ENCODE measurements at regions not wholly inside any gene's neighbourhood (a gene's known extent, or its start where the extent isn't known, plus 50 kb on each side); places are given as distances from the start of the nearest gene placed in this dataset.
A peak's percentile ranks its signal among the peaks of the same experiment; 100 is the strongest.

GRCh38 chr17:77370586-77370985 lies 229.8 kb downstream of the SEC14L1 start:
- Histone ChIP-seq H3K4me1 (ENCODE audit: low read depth, poor library complexity, severe bottlenecking) (peaks cover 86% of the 10 kb centered on the region), H4K20me1 (ENCODE audit: insufficient read depth) (no peaks in the 10 kb centered on the region; the same call in 1 of the 2 replicates), H3K4me2 (peak overlapping the region; percentile 91), H3K27ac (peak overlapping the region; percentile 90), H3K4me3 (IDR thresholded peaks at IDR 0.05; ENCODE audit: insufficient read depth, low read depth, low read length) (no peak overlapping the region), H3K27me3 (ENCODE audit: insufficient read depth, low read depth) (no peaks in the 10 kb centered on the region), H3K79me2 (ENCODE audit: insufficient read depth, low read depth) (peaks cover 88% of the 10 kb centered on the region), H3K9ac (peak overlapping the region; percentile 94; the same call in 1 of the 2 replicates), H2AFZ (ENCODE audit: low read depth) (no peak overlapping the region), H3K36me3 (ENCODE audit: insufficient read depth) (no peaks in the 10 kb centered on the region)
- TF ChIP-seq, protein P1, sequence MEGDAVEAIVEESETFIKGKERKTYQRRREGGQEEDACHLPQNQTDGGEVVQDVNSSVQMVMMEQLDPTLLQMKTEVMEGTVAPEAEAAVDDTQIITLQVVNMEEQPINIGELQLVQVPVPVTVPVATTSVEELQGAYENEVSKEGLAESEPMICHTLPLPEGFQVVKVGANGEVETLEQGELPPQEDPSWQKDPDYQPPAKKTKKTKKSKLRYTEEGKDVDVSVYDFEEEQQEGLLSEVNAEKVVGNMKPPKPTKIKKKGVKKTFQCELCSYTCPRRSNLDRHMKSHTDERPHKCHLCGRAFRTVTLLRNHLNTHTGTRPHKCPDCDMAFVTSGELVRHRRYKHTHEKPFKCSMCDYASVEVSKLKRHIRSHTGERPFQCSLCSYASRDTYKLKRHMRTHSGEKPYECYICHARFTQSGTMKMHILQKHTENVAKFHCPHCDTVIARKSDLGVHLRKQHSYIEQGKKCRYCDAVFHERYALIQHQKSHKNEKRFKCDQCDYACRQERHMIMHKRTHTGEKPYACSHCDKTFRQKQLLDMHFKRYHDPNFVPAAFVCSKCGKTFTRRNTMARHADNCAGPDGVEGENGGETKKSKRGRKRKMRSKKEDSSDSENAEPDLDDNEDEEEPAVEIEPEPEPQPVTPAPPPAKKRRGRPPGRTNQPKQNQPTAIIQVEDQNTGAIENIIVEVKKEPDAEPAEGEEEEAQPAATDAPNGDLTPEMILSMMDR (conservative IDR thresholded peaks at IDR 0.05; ENCODE audit: low read depth, low read length), result no peak

DNA sequence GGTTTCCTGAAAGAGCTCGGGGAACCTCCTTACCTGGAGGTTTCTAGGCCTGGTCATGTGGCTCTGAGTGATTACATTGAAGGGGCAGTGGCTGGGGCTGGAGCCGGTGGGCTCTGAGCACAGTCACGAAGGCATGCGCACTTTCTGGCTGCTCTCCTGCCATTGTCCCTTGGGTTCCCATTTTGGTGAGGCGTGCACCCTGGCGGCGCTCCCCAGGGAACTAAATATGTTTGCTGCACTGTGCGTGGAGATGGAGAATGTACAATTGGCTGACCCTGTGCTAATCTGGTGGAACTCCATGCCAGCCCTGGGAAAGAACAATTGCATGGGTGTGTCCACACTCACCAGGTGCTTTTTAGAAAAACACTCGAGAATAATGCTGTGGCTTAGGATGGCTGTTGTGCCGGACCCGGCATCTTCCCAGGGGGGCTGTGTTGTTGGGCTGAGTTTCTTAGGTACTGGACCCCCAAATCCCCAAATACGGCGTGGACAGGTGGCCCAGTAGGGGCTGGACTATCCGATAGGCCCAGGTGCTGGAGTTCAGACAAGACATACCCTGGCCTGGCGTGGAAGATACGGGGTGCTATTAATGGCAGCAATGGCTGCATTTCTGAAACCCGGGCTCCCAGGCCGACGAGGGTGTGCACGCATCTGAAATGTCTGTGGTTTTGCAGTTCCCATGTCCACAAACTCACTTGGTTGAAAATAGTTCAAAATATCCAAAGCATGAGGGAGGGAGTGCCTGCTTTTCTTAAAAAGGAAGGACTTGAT lies 230.5 kb downstream of the SEC14L1 start:
- H3K4me3 ChIP-seq (IDR thresholded peaks at IDR 0.05; ENCODE audit: insufficient read depth, low read depth, low read length), result no peak overlapping the region
- TF ChIP-seq, protein P1 (conservative IDR thresholded peaks at IDR 0.05; ENCODE audit: low read depth, low read length), result no peak
- H3K79me2 ChIP-seq (ENCODE audit: insufficient read depth, low read depth), result peaks cover 88% of the 10 kb centered on the region
- H4K20me1 ChIP-seq (ENCODE audit: insufficient read depth), result no peaks in the 10 kb centered on the region; the same call in 1 of the 2 replicates
- H3K4me2 ChIP-seq, result peak overlapping the region; percentile 91
- peak overlapping the region; percentile 14; the same call in 1 of the 2 replicates for H2AFZ ChIP-seq (ENCODE audit: low read depth)
- peak overlapping the region; percentile 90 for H3K27ac ChIP-seq
- no peaks in the 10 kb centered on the region for H3K36me3 ChIP-seq (ENCODE audit: insufficient read depth)
- peaks cover 84% of the 10 kb centered on the region for H3K4me1 ChIP-seq (ENCODE audit: low read depth, poor library complexity, severe bottlenecking)
- H3K27me3 ChIP-seq (ENCODE audit: insufficient read depth, low read depth), result no peaks in the 10 kb centered on the region
- peak overlapping the region; percentile 94 for H3K9ac ChIP-seq

DNA sequence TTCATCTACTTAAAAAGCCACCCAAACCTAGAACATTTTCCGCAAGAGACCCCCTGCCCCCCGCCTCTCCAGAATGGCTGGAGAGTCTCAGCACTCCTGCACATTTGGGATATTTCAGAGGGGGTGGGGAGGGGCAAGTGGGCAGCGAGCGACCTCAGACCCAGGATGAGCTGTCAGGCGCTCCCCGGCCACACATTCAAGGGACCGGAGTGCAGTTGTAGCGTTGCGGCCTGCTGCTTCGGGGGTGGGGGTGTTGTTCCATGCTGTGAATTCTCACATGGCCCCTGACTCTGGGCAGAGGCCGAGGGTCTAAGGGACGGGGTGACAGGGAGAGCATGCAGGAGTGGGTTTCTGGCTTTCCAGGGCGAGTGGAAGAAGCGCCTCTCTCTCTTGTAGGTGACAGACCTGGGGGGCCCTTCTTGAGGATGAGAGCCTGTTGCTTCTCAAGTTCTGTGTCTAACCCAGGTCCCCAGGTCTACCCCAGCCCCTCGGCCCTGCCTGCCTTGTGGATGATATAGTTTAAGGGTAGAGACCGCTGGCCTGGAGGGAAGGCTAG lies 231.2 kb downstream of the SEC14L1 start:
- Histone ChIP-seq H3K4me3 (IDR thresholded peaks at IDR 0.05; ENCODE audit: insufficient read depth, low read depth, low read length) (no peak overlapping the region), H3K9ac (peak overlapping the region; percentile 94), H3K36me3 (ENCODE audit: insufficient read depth) (no peaks in the 10 kb centered on the region), H3K4me1 (ENCODE audit: low read depth, poor library complexity, severe bottlenecking) (peaks cover 78% of the 10 kb centered on the region), H3K4me2 (peak overlapping the region; percentile 91), H4K20me1 (ENCODE audit: insufficient read depth) (no peaks in the 10 kb centered on the region; the same call in 1 of the 2 replicates), H3K79me2 (ENCODE audit: insufficient read depth, low read depth) (peaks cover 94% of the 10 kb centered on the region), H2AFZ (ENCODE audit: low read depth) (peak overlapping the region; percentile 14; the same call in 1 of the 2 replicates), H3K27ac (peak overlapping the region; percentile 90), H3K27me3 (ENCODE audit: insufficient read depth, low read depth) (no peaks in the 10 kb centered on the region)
- TF ChIP-seq, protein P1 (conservative IDR thresholded peaks at IDR 0.05; ENCODE audit: low read depth, low read length), result no peak

DNA sequence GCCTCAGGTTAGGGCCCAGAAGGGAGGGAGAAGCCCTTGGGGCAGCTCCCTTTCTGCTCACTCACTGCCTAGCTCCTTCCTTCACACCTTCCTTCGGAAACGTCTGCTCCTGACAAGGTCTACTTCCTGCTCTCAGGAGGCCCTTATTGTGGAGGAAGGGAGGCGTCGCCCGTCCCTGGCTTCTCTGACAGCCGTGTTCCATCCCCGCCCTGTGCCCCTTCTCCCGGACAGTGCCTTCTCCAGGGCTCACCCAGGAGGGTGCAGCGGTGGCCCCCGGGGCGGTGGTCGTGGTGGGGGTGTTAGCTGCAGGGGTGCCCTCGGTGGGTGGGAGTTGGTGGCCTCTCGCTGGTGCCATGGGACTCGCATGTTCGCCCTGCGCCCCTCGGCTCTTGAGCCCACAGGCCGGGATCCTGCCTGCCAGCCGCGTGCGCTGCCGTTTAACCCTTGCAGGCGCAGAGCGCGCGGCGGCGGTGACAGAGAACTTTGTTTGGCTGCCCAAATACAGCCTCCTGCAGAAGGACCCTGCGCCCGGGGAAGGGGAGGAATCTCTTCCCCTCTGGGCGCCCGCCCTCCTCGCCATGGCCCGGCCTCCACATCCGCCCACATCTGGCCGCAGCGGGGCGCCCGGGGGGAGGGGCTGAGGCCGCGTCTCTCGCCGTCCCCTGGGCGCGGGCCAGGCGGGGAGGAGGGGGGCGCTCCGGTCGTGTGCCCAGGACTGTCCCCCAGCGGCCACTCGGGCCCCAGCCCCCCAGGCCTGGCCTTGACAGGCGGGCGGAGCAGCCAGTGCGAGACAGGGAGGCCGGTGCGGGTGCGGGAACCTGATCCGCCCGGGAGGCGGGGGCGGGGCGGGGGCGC lies 231.9 kb downstream of the SEC14L1 start:
- peak overlapping the region; percentile 90 for H3K27ac ChIP-seq
- H3K79me2 ChIP-seq (ENCODE audit: insufficient read depth, low read depth), result peaks cover 96% of the 10 kb centered on the region
- H2AFZ ChIP-seq (ENCODE audit: low read depth), result no peak overlapping the region
- peak overlapping the region; percentile 91 for H3K4me2 ChIP-seq
- TF ChIP-seq, protein P1 (conservative IDR thresholded peaks at IDR 0.05; ENCODE audit: low read depth, low read length), result no peak
- H3K4me1 ChIP-seq (ENCODE audit: low read depth, poor library complexity, severe bottlenecking), result peaks cover 76% of the 10 kb centered on the region
- no peaks in the 10 kb centered on the region for H3K36me3 ChIP-seq (ENCODE audit: insufficient read depth)
- peak overlapping the region; percentile 2 for H3K4me3 ChIP-seq (IDR thresholded peaks at IDR 0.05; ENCODE audit: insufficient read depth, low read depth, low read length)
- peak overlapping the region; percentile 94 for H3K9ac ChIP-seq
- no peaks in the 10 kb centered on the region for H3K27me3 ChIP-seq (ENCODE audit: insufficient read depth, low read depth)
- H4K20me1 ChIP-seq (ENCODE audit: insufficient read depth), result no peaks in the 10 kb centered on the region; the same call in 1 of the 2 replicates
